Fibroblast of the aortic adventitia (primary cell): ENCODE measurements at regions not wholly inside any gene's neighbourhood (a gene's known extent, or its start where the extent isn't known, plus 50 kb on each side); places are given as distances from the start of the nearest gene placed in this dataset.
A peak's percentile ranks its signal among the peaks of the same experiment; 100 is the strongest.

Experiments
- DNase-seq: peaks from one replicate; pipeline ENCODE4 v3.0.0-alpha.2; 2010; ENCODE audit warnings: low read depth
- H3K4me3 ChIP-seq: 2 replicates; pipeline ENCODE4 v1.5.1; 2011; ENCODE audit warnings: low read depth, mild to moderate bottlenecking, control low read depth, low read length, moderate library complexity
- CTCF ChIP-seq: IDR thresholded peaks from 2 replicates; pipeline ENCODE4 v1.5.1; 2011; ENCODE audit warnings: mild to moderate bottlenecking, low read length, control low read depth, inconsistent platforms; ENCODE audit not compliant: insufficient read depth

- TF ChIP-seq CTCF, result no peak
- no peak overlapping the region for H3K4me3 ChIP-seq
- DNase-seq, result no peak
These were observed 85.2 kb upstream of the PLPP4 start for GRCh38 chr10:120371856-120372255.

- H3K4me3 ChIP-seq, result no peak overlapping the region
- no peak for TF ChIP-seq CTCF
- DNase-seq, result no peak
These were observed 84.1 kb upstream of the PLPP4 start for GRCh38 chr10:120372917-120373316.

GRCh38 chr10:120375666-120376065 lies 81.4 kb upstream of the PLPP4 start:
- DNase-seq, result no peak
- no peak for TF ChIP-seq CTCF
- no peak overlapping the region for H3K4me3 ChIP-seq

- no peak for DNase-seq
- TF ChIP-seq CTCF, result no peak
- no peak overlapping the region for H3K4me3 ChIP-seq
These were observed 75.1 kb upstream of the PLPP4 start for GRCh38 chr10:120381931-120382330.

- no peak for DNase-seq
- H3K4me3 ChIP-seq, result no peak overlapping the region
- TF ChIP-seq CTCF, result no peak
These were observed 74.7 kb upstream of the PLPP4 start for GRCh38 chr10:120382360-120382759.

- no peak for TF ChIP-seq CTCF
- DNase-seq, result no peak
- no peak overlapping the region for H3K4me3 ChIP-seq
These were observed 71.0 kb upstream of the PLPP4 start for GRCh38 chr10:120385992-120386391.

GRCh38 chr10:120386896-120387295 lies 70.1 kb upstream of the PLPP4 start:
- DNase-seq, result peak; percentile 8
- H3K4me3 ChIP-seq, result no peak overlapping the region
- TF ChIP-seq CTCF, result no peak
